ENCODE measurements at regions not wholly inside any gene's neighbourhood (a gene's known extent, or its start where the extent isn't known, plus 50 kb on each side); places are given as distances from the start of the nearest gene placed in this dataset.

- 32% methylated on average over 6 of the region's 6 CpGs for WGBS
- intact Hi-C loops (cut with DNase I): no loop called here
Observed at GRCh38 chr2:88281302-88282217, 111.4 kb downstream of the THNSL2 start.

GRCh38 chr2:88269836-88270235 lies 99.7 kb downstream of the THNSL2 start:
- H3K4me3 ChIP-seq (ENCODE audit: low read length): no peak overlapping the region
- WGBS: 72% methylated on average over 5 of the region's 5 CpGs
- no peaks in the 10 kb centered on the region for H3K27me3 ChIP-seq (ENCODE audit: control insufficient read depth, insufficient read depth)
- H3K9me3 ChIP-seq (ENCODE audit: control insufficient read depth, low read length): no peaks in the 10 kb centered on the region
- DNase-seq: no peak
- ATAC-seq: no peak
- intact Hi-C loops (cut with DNase I): no loop called here
- H3K4me1 ChIP-seq (ENCODE audit: control insufficient read depth, insufficient read depth, low read length): no peaks in the 10 kb centered on the region
- no peak overlapping the region for H3K27ac ChIP-seq (ENCODE audit: low read length)

More at GRCh38 chr2:88281302-88282217, 111.4 kb downstream of the THNSL2 start:
- Histone ChIP-seq H3K27ac (ENCODE audit: low read length) (no peak overlapping the region), H3K9me3 (ENCODE audit: control insufficient read depth, low read length) (no peaks in the 10 kb centered on the region), H3K4me1 (ENCODE audit: control insufficient read depth, insufficient read depth, low read length) (no peaks in the 10 kb centered on the region), H3K4me3 (ENCODE audit: low read length) (no peak overlapping the region), H3K27me3 (ENCODE audit: control insufficient read depth, insufficient read depth) (no peaks in the 10 kb centered on the region)
- peak in 1 of 2 donors; percentile 60 for ATAC-seq
- peak in 1 of 3 donors; percentile 27 for DNase-seq

- no peak for DNase-seq
- Histone ChIP-seq H3K9me3 (ENCODE audit: control insufficient read depth, low read length) (no peaks in the 10 kb centered on the region), H3K27ac (ENCODE audit: low read length) (no peak overlapping the region), H3K4me3 (ENCODE audit: low read length) (no peak overlapping the region), H3K27me3 (ENCODE audit: control insufficient read depth, insufficient read depth) (no peaks in the 10 kb centered on the region), H3K4me1 (ENCODE audit: control insufficient read depth, insufficient read depth, low read length) (no peaks in the 10 kb centered on the region)
- 44% methylated on average over 8 of the region's 8 CpGs for WGBS
- intact Hi-C loops (cut with DNase I): no loop called here
- peak; percentile 48 to 81 for ATAC-seq
Observed at GRCh38 chr2:88265352-88266303, 95.5 kb downstream of the THNSL2 start.

- WGBS: 82% methylated on average over 5 of the region's 5 CpGs
- Histone ChIP-seq H3K27ac (ENCODE audit: low read length) (no peak overlapping the region), H3K27me3 (ENCODE audit: control insufficient read depth, insufficient read depth) (no peaks in the 10 kb centered on the region), H3K4me1 (ENCODE audit: control insufficient read depth, insufficient read depth, low read length) (no peaks in the 10 kb centered on the region), H3K4me3 (ENCODE audit: low read length) (no peak overlapping the region), H3K9me3 (ENCODE audit: control insufficient read depth, low read length) (no peaks in the 10 kb centered on the region)
- no peak for ATAC-seq
- intact Hi-C loops (cut with DNase I): no loop called here
- DNase-seq: no peak
Observed at GRCh38 chr2:88263861-88264260, 93.7 kb downstream of the THNSL2 start.

GRCh38 chr2:88261725-88262124 lies 91.6 kb downstream of the THNSL2 start:
- Histone ChIP-seq H3K27ac (ENCODE audit: low read length) (no peak overlapping the region), H3K4me1 (ENCODE audit: control insufficient read depth, insufficient read depth, low read length) (no peaks in the 10 kb centered on the region), H3K4me3 (ENCODE audit: low read length) (no peak overlapping the region), H3K9me3 (ENCODE audit: control insufficient read depth, low read length) (no peaks in the 10 kb centered on the region), H3K27me3 (ENCODE audit: control insufficient read depth, insufficient read depth) (no peaks in the 10 kb centered on the region)
- intact Hi-C loops (cut with DNase I): no loop called here
- no peak for ATAC-seq
- WGBS: 67% methylated on average over 4 of the region's 4 CpGs
- DNase-seq: no peak

- H3K9me3 ChIP-seq (ENCODE audit: control insufficient read depth, low read length): no peaks in the 10 kb centered on the region
- no peak overlapping the region for H3K27ac ChIP-seq (ENCODE audit: low read length)
- intact Hi-C loops (cut with DNase I): no loop called here
- 26% methylated on average over 2 of the region's 2 CpGs for WGBS
- no peak for ATAC-seq
- peaks cover 3% of the 10 kb centered on the region for H3K4me1 ChIP-seq (ENCODE audit: control insufficient read depth, insufficient read depth, low read length)
- no peaks in the 10 kb centered on the region for H3K27me3 ChIP-seq (ENCODE audit: control insufficient read depth, insufficient read depth)
- DNase-seq: no peak
- no peak overlapping the region for H3K4me3 ChIP-seq (ENCODE audit: low read length)
Observed at GRCh38 chr2:88258208-88258607, 88.1 kb downstream of the THNSL2 start.

- Histone ChIP-seq H3K9me3 (ENCODE audit: control insufficient read depth, low read length) (no peaks in the 10 kb centered on the region), H3K4me3 (ENCODE audit: low read length) (no peak overlapping the region), H3K4me1 (ENCODE audit: control insufficient read depth, insufficient read depth, low read length) (peaks cover 5% of the 10 kb centered on the region), H3K27me3 (ENCODE audit: control insufficient read depth, insufficient read depth) (no peaks in the 10 kb centered on the region), H3K27ac (ENCODE audit: low read length) (peak overlapping the region; percentile 74)
- ATAC-seq (peak; percentile 57 to 67), DNase-seq (no peak)
- 26% methylated on average over 3 of the region's 3 CpGs for WGBS
- intact Hi-C loops (cut with DNase I): no loop called here
Observed at GRCh38 chr2:88254437-88255091, 84.4 kb downstream of the THNSL2 start.

- H3K4me1 ChIP-seq (ENCODE audit: control insufficient read depth, insufficient read depth, low read length): peaks cover 5% of the 10 kb centered on the region
- WGBS: 62% methylated on average over 1 of the region's 1 CpG
- DNase-seq: no peak
- no peak overlapping the region for H3K4me3 ChIP-seq (ENCODE audit: low read length)
- H3K27ac ChIP-seq (ENCODE audit: low read length): peak overlapping the region; percentile 74
- ATAC-seq: no peak
- intact Hi-C loops (cut with DNase I): no loop called here
- no peaks in the 10 kb centered on the region for H3K27me3 ChIP-seq (ENCODE audit: control insufficient read depth, insufficient read depth)
- no peaks in the 10 kb centered on the region for H3K9me3 ChIP-seq (ENCODE audit: control insufficient read depth, low read length)
Observed at GRCh38 chr2:88253997-88254396, 83.9 kb downstream of the THNSL2 start.

- no peak overlapping the region for H3K27ac ChIP-seq (ENCODE audit: low read length)
- intact Hi-C loops (cut with DNase I): no loop called here
- no peak overlapping the region for H3K4me3 ChIP-seq (ENCODE audit: low read length)
- H3K4me1 ChIP-seq (ENCODE audit: control insufficient read depth, insufficient read depth, low read length): peaks cover 5% of the 10 kb centered on the region
- H3K9me3 ChIP-seq (ENCODE audit: control insufficient read depth, low read length): no peaks in the 10 kb centered on the region
- DNase-seq: no peak
- WGBS: 94% methylated on average over 7 of the region's 7 CpGs
- H3K27me3 ChIP-seq (ENCODE audit: control insufficient read depth, insufficient read depth): no peaks in the 10 kb centered on the region
- no peak for ATAC-seq
Observed at GRCh38 chr2:88253375-88253774, 83.2 kb downstream of the THNSL2 start.

GRCh38 chr2:88252646-88253045 lies 82.5 kb downstream of the THNSL2 start:
- intact Hi-C loops (cut with DNase I): no loop called here
- DNase-seq (no peak), ATAC-seq (no peak)
- no peak overlapping the region for H3K27ac ChIP-seq (ENCODE audit: low read length)
- H3K4me1 ChIP-seq (ENCODE audit: control insufficient read depth, insufficient read depth, low read length): peaks cover 5% of the 10 kb centered on the region
- no peaks in the 10 kb centered on the region for H3K9me3 ChIP-seq (ENCODE audit: control insufficient read depth, low read length)
- 48% methylated on average over 5 of the region's 5 CpGs for WGBS
- H3K4me3 ChIP-seq (ENCODE audit: low read length): no peak overlapping the region
- H3K27me3 ChIP-seq (ENCODE audit: control insufficient read depth, insufficient read depth): no peaks in the 10 kb centered on the region
